ENCODE measurements at regions not wholly inside any gene's neighbourhood (a gene's known extent, or its start where the extent isn't known, plus 50 kb on each side); places are given as distances from the start of the nearest gene placed in this dataset.

DNA sequence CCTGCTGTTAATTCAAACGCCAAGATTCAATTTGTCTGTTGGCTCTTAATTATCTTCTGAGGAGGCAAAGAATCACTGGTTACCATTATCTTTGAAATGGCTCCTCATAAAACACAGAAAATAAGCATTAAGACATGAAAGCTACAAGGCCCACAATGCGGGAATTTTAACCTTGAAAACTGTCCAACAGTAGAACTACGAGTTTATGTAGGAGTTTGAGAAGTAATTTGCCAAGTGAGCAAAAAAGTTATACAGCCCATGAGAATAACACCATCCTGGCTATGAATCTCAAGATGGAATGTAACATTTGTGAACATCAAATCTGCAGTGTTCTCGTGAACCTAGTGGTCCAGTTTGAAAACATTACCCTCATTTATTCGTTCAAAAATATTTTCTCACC lies 172.5 kb downstream of the ALDH1A2 start:
- TF ChIP-seq, protein P1, sequence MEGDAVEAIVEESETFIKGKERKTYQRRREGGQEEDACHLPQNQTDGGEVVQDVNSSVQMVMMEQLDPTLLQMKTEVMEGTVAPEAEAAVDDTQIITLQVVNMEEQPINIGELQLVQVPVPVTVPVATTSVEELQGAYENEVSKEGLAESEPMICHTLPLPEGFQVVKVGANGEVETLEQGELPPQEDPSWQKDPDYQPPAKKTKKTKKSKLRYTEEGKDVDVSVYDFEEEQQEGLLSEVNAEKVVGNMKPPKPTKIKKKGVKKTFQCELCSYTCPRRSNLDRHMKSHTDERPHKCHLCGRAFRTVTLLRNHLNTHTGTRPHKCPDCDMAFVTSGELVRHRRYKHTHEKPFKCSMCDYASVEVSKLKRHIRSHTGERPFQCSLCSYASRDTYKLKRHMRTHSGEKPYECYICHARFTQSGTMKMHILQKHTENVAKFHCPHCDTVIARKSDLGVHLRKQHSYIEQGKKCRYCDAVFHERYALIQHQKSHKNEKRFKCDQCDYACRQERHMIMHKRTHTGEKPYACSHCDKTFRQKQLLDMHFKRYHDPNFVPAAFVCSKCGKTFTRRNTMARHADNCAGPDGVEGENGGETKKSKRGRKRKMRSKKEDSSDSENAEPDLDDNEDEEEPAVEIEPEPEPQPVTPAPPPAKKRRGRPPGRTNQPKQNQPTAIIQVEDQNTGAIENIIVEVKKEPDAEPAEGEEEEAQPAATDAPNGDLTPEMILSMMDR (IDR thresholded peaks at IDR 0.05), result no peak
- TF ChIP-seq, protein P2, sequence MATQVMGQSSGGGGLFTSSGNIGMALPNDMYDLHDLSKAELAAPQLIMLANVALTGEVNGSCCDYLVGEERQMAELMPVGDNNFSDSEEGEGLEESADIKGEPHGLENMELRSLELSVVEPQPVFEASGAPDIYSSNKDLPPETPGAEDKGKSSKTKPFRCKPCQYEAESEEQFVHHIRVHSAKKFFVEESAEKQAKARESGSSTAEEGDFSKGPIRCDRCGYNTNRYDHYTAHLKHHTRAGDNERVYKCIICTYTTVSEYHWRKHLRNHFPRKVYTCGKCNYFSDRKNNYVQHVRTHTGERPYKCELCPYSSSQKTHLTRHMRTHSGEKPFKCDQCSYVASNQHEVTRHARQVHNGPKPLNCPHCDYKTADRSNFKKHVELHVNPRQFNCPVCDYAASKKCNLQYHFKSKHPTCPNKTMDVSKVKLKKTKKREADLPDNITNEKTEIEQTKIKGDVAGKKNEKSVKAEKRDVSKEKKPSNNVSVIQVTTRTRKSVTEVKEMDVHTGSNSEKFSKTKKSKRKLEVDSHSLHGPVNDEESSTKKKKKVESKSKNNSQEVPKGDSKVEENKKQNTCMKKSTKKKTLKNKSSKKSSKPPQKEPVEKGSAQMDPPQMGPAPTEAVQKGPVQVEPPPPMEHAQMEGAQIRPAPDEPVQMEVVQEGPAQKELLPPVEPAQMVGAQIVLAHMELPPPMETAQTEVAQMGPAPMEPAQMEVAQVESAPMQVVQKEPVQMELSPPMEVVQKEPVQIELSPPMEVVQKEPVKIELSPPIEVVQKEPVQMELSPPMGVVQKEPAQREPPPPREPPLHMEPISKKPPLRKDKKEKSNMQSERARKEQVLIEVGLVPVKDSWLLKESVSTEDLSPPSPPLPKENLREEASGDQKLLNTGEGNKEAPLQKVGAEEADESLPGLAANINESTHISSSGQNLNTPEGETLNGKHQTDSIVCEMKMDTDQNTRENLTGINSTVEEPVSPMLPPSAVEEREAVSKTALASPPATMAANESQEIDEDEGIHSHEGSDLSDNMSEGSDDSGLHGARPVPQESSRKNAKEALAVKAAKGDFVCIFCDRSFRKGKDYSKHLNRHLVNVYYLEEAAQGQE (IDR thresholded peaks at IDR 0.05; ENCODE audit: insufficient read depth in 1 of 2, low read depth in 2 of 2, low read length in 1 of 2), result no peak
- TF ChIP-seq TCF7L2 (IDR thresholded peaks at IDR 0.05; ENCODE audit: low read depth, low read length) (no peak), POLR2AphosphoS5 (IDR thresholded peaks at IDR 0.05; ENCODE audit: low read depth, low read length) (no peak), SIN3A (IDR thresholded peaks at IDR 0.05; ENCODE audit: borderline replicate concordance, insufficient read depth, low read depth, low read length) (no peak)

Data from Panc1 (cell line).